Brain pericyte (primary cell): ENCODE measurements at regions not wholly inside any gene's neighbourhood (a gene's known extent, or its start where the extent isn't known, plus 50 kb on each side); places are given as distances from the start of the nearest gene placed in this dataset.
"Not testable (repeated sequence)": the region's sequence is repeated elsewhere in the genome, so short reads cannot be mapped to it uniquely, and the experiment has no call there.

ENCODE experiments used
- DNase-seq: peaks from one replicate; pipeline ENCODE4 v3.0.0-alpha.2; 2012; ENCODE audit warnings: low read depth, low spot score

DNA sequence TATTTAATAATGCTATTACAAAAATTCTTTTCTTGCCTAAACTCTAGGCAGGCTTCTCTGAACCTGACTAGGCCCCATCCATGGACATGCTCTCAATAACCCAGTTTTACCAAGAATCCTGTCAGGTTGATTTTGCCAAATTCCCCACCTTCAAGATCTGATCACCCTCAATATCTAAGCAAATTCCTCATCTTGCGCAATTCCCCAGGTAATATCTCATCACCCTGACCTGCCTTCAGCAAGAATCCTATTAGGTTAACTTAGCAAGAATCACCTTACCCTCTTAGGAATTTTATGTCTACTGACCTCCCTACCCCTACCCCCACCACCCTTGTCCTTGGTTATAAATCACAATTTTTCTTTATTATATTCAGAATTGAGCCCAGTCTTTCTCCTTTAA lies 579.1 kb downstream of the C4orf33 start:
- DNase-seq, result no peak

DNA sequence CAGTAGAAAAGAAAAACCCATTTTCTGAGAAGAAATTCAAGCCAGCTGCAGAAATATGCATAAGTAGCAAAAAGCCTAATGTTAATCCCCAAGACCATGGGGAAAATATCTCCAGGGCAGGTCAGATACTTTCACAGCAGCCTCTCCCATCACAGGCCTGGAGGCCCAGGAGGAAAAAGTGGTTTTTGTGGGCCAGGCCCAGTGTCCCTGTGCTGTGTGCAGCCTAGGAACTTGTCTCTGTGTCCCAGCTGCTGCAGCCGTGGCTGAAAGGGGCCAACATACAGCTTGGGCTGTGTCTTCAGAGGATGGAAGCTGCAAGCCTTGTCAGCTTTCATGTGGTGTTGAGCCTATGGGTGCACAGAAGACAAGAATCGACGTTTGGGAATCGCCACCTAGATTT lies 581.0 kb downstream of the C4orf33 start:
- DNase-seq, result no peak

DNA sequence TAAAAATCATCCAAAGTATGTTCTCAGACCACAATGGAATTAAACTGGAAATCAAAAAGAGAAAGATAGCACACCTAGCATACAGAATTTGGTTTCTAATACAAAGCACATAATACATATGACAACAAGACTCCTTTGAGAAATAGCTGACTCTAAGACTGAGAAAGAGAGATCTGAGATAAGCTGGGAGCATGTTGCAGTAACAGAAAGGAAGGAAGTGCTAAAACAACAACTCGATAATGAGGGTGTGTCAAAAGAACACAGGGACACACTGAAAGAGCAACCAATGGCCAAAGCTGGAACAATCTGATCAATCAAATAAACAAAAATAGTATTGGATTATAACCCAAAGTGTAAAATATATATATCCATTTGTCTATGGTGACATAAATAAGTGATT lies 586.6 kb downstream of the C4orf33 start:
- no peak for DNase-seq

DNA sequence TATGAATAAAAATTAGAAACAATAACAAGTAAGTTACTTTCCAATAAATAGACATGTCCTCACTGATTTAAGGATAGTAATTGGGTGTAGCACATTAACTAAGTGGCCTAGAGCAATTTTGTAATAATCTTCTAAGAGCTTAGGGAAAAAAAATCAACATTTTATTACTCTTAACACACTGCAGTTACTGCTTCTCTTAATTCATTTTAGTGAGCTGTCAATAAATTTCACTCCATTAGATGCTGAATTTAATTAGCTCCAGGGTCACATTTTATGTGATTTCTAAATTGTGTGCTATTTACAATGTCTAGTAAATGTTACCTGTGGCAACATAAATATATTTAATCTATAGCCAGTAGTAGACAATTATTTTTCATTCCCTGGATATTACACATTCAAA lies 612.0 kb downstream of the C4orf33 start:
- no peak for DNase-seq

DNA sequence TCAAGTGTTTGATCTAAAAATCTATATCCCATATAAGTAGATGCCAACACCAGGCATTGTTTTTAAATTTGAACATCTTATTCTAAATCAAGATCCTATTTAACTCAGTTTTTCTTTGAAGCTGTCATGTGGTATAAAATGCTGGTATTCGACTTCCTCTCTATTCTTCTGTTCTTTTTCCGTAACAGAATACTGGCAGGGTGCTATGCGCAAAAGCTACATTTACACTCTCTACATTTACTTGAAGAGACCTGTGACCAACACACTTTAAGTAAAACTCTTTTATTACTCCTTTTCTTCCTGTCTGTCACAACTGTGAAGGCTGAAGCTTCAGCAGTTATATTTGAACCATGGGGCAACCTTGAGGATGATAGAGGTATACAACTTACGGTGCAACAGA lies 612.8 kb downstream of the C4orf33 start:
- DNase-seq, result no peak

DNA sequence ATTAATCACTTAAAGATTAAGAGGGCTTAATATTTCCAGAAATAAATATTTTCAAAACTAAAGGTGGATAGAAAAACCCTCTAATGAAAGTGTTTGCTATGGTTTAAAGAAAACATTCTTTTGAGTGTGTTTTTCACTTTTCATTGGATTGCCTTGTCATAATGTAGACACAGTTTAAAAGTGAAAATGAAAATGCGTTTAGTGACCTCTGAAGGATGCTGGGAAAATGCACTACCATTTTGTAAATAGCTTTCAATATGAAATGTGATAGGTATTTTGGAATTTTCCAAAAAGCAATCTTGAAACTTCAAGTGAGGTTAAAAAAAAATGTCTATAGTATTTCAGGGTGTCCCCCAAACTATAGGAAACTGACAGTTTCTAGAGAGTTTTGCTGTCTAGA lies 642.2 kb downstream of the C4orf33 start:
- DNase-seq, result no peak

DNA sequence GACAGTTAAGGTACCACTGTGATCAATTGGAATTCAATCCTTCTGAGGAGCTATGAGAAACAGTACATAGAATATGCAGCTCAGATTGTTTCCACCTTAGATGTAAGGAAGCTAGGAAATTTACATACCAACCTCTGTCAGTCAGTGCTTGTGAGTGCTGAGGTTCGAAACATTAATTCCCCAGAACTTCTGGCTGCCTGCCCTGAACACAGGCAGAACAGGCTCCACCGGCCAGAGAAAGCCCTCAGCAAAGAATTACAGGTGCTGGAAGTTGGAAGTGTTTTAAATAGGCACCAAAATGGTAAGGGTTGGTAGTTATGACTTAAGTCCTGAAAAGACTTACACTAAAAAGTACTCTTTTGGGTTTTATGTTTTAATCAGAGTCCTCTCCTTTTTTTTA lies 651.8 kb downstream of the C4orf33 start:
- DNase-seq, result no peak

DNA sequence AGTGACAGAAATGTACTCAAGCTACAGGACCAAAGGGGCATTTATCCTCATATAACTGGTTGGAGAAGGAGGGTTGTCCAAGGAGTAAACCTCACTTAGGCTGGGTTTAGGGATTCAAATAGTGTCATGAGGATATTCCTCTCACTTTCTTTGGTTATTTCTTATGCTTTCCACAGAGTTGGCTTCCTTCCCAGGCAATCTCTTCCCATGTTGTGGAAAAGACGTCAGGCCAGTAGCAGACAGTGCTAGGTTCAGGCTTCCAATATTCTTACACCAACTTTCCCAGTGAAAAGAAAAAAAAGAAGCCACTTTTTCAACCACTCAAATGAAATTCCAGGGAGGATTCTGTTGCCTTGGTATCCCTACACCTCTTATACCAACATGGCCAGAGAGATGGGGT lies 653.0 kb downstream of the C4orf33 start:
- DNase-seq, result no peak

DNA sequence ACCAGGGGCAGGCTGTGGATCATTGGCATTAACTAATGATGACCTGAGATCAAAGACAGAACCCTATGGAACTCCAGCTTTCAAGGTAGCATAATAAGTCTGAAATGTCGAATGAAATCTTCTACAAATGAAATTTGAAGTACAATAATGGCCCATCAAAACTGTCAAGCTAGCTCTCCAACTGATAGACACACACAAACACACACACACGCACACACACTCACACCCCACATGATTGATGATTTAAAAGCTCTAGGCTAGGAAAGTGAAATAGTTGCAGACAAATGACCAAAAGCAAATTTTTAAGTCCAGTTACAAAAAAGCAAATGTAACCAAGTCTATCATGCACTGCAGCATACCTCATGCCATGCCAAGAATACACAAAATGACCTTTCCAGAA lies 655.7 kb downstream of the C4orf33 start:
- no peak for DNase-seq

DNA sequence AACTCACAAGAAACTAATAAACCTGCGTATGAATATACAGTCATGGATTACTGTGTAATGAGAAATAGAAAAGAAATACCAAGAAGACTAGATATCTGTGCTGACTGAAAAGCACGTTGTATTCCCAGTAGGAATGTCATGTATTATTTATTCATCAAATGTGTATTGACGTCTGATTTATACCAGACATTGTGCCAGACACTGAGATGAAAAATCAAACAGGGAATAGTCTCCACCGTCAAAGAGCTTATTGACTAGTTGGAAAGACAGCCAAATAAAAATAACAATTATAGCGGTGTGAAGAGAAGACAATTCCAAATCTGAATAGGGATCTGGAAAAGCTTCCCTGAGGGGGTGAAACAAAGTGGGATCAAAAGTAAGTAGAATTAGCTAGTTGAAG lies 687.6 kb downstream of the C4orf33 start:
- DNase-seq, result no peak

DNA sequence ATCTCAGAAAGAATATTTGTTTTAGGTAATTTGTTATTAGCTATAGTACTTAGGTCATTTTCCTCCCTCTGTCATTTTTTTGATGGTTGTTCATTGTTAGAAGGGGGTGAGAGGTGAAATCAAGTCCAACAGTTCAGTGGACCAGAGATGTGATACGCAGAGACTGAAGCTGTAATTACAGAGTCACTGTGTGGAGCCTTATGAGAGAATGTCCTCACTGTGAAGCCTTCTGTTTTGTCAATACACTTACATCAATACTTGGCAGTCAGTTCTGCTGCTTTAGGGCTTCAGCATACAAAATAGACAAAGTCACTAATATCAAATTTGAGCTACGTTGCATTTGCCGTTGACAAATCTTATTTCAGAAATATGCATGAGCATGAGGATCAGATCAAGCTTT lies 692.5 kb downstream of the C4orf33 start:
- DNase-seq, result no peak

DNA sequence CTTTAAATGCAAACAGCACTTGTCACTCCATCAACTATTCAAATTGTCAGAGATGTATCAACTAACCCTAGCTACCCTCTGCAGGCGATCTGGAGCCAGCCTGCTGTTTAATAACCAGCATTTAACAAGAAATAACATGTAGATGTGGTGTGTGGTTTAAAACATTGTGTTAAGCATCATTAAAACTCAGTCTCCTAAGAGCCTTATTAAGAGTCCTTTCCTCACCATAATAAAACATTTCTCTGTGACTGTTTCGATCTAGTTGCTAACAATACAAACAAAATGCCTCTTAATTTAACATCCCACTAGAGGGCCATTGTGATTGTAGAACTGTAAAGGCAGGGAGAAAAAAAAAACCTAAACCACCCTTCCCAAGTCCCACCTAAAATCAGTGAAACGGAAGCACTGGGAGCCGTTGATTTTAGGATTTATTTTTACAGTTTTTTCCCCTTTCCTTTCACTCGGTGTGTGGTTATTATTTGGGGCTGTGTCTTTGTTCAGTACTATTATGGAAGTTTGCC lies 708.6 kb downstream of the C4orf33 start:
- no peak for DNase-seq

DNA sequence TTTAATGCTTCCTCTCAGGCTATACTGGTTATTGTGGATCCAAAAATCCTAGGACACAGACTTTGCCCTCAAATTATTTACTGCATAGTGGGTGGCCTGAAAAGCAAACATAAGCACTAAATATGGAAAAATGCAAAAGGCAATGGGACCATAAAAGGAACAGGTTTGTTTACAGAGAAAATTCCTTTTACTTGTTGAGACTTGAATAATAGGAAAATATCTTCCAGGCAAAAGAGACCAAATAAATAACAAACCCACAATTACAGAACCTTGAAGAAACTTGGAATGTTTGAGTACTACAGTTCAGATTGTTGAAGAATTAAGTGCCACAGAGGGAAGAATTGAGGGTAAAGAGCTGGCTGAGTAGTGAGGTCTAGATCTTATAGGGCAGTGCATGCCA lies 711.0 kb downstream of the C4orf33 start:
- DNase-seq, result no peak

DNA sequence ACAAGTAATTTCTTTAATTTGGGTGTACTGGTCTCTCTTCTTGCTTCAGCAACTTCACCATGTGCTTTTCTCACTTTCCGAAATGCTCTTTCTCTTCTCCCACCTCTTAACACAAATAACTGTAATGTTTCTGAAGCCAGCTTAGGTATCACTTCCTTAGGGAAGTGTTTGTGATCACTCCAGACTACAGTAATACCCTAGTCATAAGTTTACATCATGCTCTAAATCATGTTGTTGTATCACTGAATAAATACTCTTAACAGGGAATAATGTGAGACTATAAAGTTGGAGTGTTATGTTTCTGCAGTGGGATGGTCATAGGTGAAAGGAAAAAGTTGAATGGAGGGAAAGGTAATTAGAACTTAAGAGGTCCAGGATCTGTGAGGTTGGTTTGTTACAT lies 712.3 kb downstream of the C4orf33 start:
- no peak for DNase-seq

DNA sequence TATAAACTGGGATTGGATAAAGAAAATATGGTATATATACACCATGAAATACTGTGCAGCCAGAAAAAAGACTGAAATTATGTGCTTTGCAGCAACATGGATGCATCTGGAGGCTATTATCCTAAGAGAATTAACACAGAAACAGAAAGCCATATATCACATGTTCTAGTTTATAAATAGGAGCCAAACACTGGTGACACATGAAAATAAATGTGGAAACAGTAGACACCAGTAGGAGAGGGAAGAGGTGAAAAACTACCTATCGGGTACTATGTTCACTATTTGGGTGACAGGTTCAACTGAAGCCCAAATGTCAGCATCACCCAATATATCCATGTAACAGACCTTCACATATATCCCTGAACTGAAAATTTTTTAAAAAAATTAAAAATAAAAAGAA lies 725.1 kb downstream of the C4orf33 start:
- no peak for DNase-seq

DNA sequence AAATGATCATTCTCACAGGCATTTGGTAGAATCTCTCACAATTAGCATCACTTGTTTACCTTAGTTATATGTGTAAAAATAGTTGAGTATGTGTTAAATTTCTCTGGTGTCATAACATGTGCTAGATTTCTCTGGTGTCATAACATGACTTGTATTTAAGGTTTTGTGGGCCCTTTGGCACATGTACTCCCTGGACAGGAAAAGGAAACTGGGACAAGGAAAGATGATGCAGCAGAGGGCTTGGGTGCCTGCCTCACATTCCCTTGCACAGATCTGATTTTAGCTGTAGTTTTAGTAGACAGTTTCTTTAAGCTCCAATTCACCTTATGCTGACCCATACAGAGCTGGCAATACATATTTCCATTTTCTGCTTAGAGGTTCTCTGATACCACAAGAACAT lies 726.0 kb downstream of the C4orf33 start:
- DNase-seq, result no peak

DNA sequence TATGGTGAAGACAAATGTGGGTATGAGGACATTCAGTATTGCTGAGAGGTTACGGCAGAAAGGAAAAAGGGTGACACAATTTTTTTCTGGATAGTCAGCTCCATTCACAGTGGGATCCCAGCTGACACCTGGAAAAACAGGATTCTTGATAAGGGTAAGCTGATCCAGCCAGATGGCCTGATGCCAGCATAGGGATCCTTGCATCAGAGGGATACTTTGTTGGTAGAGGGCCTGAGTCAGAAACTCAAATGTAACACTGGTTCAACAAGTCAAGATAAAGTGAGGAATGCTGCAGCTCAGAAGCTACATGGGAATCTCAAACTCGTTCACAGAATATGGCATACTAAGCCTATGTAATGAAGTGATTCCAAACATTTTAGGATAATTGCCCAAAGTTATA lies 726.7 kb downstream of the C4orf33 start:
- DNase-seq, result peak; percentile 2

DNA sequence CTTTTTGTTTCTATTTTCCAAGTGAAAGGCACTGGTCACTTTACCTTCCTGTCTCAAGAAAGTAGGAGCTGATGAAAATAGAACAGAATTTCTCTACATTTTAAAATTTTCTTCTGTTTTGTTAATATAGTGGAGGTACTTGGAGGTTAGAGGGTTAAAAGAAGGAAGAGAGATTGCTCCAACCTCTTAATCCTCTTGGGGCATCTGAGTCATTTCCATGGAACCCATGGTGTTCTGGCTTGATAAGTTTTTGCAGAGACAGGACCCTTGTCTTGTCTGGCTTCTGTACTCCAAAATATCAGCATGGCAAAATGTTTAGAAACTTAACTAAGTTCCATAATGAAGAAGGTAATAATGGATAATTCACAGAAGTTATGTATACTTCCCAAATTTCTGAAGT lies 727.2 kb downstream of the C4orf33 start:
- DNase-seq, result no peak

DNA sequence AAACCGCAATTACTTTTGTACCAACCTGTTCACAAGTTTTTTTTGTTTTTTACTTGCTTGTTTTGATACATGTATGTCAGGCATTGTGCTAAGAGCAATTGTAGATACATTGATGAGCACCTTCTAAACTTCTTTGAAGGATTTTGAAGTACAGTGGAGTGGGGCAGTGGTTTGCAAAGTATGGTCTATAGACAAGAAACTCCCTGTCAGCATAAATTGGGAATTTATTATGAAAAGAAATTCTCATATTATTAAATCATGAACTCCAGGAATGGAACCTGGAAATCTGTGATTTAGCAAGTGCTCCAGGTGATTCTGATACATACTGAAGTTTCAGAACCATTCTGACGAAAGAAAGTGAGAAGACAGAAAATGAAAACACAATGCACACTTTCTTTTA lies 733.4 kb downstream of the C4orf33 start:
- no peak for DNase-seq

DNA sequence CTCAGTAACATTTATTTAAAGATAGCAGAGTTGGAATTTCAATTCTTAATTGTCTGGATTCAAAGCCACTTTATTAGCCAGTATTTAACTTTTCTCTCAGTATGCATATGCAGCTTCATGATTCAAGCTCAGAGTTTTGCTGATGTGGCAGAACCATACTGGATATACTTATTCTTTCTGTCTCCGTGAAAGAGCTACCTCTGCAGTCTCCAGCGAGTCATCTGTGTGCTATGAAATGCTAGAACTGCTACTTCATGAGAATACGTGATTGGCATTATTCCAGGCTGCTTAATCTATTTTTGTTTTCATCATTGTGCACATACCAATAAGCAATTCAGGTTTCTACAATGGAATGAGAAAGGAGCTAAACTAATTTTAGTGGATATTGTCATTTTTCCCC lies 743.7 kb downstream of the C4orf33 start:
- no peak for DNase-seq

DNA sequence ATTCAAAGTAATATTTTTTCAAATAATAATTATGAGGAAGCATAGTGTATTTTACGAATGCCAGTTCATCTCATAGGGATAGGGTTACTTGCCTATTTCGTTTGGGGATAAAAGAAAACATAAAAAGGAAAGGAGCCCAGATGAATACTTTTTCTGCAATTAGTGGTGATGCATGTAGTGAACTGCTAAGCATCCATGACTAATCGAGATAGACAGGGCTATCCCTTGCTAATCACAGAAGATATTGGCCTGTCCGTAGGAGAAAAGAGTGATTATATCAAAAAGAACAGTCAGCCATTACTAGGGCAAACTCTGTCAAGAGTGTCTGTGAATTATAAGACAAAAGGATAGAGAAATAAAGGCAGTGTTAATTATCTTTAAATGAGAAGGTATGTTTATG lies 746.1 kb downstream of the C4orf33 start:
- DNase-seq, result no peak

DNA sequence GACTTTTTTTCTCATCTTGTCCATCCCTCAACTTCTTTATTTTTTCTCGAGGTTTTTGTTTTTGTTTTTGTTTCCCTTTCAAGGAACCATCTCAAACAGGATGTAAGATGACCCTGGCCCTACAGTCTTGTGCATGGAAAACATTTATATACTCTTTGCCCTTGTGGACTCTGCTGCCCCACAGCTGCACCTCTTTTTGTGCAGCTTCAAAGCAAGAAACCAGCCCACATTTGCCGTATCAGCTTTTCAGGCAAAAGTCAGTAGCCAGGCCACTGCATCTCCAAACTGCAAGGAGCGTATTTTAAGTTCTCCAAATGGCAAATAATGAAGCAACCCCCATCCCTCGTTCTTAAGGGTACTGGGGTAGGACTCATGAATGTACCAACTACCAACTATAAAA lies 756.5 kb downstream of the C4orf33 start:
- no peak for DNase-seq

DNA sequence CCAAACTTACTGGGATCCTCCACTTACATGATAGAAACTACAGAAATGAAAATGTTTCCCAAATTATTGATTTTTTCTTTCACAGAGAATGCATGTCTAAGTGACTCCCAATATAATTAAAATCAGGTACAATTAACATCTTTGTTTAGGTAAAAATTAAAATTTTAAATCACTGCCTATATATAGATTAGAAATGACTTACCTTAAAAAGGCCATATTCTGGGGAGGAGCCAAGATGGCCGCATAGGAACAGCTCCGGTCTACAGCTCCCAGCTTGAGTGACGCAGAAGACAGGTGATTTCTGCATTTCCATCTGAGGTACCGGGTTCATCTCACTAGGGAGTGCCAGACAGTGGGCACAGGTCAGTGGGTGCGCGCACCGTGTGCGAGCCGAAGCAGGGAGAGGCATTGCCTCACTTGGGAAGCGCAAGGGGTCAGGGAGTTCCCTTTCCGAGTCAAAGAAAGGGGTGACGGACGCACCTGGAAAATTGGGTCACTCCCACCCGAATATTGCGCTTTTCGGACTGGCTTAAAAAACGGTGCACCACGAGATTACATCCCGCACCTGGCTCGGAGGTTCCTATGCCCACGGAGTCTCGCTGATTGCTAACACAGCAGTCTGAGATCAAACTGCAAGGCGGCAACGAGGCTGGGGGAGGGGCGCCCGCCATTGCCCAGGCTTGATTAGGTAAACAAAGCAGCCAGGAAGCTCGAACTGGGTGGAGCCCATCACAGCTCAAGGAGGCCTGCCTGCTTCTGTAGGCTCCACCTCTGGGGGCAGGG lies 757.9 kb downstream of the C4orf33 start:
- DNase-seq, result not testable (repeated sequence)

DNA sequence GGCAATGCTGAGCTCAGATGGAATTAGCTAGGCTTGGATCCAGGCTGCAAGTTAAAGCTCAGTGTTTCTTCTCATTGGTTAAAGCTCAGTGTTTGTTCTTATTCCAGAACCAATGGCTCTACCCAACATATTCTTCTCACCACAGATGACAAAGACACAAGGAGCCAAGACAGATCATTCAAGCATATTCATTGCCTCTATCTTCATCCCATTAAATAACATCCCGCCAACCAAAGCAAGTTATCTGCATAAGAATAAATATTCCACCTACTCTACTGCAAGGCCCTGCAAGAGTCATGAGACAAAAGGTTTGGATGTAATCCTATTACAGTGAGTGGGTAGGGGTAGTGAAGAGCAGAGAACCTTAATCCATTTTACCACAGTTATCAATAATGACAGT lies 766.5 kb downstream of the C4orf33 start:
- no peak for DNase-seq
